Activated naive CD8-positive, alpha-beta T cell treated with anti-CD3 and anti-CD28 coated beads, Interleukin-2, amount 50 U/mL, for 24 hours (primary cell): ENCODE measurements at regions not wholly inside any gene's neighbourhood (a gene's known extent, or its start where the extent isn't known, plus 50 kb on each side); places are given as distances from the start of the nearest gene placed in this dataset.

ENCODE experiments used
- ATAC-seq: fragments of 150-1000 bp; cut with Tn5 transposase; one replicate; pipeline ENCODE4 v1.10.0; 2021
- DNase-seq: peaks from one replicate; pipeline ENCODE4 v3.0.0; 2021
- H3K27ac Mint-ChIP-seq: one replicate; pipeline ENCODE4 v1.8.0; 2021; ENCODE audit warnings: mild to moderate bottlenecking, mixed read lengths
- H3K27me3 Mint-ChIP-seq: one replicate; pipeline ENCODE4 v1.8.0; 2021; ENCODE audit warnings: mixed read lengths
- H3K36me3 Mint-ChIP-seq: one replicate; pipeline ENCODE4 v1.8.0; 2021; ENCODE audit warnings: low read depth, mixed read lengths
- H3K4me1 Mint-ChIP-seq: one replicate; pipeline ENCODE4 v1.8.0; 2021; ENCODE audit warnings: mixed read lengths
- H3K4me3 Mint-ChIP-seq: one replicate; pipeline ENCODE4 v1.8.0; 2021; ENCODE audit warnings: mild to moderate bottlenecking, moderate library complexity, mixed read lengths
- H3K9me3 Mint-ChIP-seq: one replicate; pipeline ENCODE4 v1.8.0; 2021; ENCODE audit warnings: mixed read lengths

GRCh38 chr20:10897336-10897735, 223.5 kb upstream of the JAG1 start:
- H3K27me3 Mint-ChIP-seq = no peaks in the 10 kb centered on the region
- no peak overlapping the region for H3K4me3 Mint-ChIP-seq
- DNase-seq = no peak
- ATAC-seq = no peak
- no peak overlapping the region for H3K27ac Mint-ChIP-seq
- H3K36me3 Mint-ChIP-seq = no peaks in the 10 kb centered on the region
- H3K9me3 Mint-ChIP-seq = peaks cover 12% of the 10 kb centered on the region
- no peaks in the 10 kb centered on the region for H3K4me1 Mint-ChIP-seq

DNA sequence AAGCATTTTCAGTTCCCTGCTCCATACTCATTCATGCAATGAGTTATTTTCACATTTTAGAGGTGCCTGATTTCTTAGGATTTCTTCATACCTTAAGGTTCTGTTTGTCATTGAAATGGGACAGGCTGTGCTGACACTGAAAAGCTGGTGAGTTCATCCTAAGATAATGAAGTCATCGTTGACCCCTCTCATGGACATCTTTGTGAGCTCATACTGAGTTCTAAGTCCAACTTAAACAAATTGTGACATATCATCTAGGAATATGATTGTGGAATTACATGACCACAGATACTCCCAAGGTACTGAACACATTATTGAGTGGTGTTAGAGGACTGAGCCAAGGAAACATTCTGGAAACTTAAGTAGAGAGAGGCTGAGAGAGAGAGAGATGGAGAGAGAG, 224.8 kb upstream of the JAG1 start:
- Mint-ChIP-seq H3K4me3 (no peak overlapping the region), H3K27me3 (no peaks in the 10 kb centered on the region)

GRCh38 chr20:10902174-10902573, 228.4 kb upstream of the JAG1 start:
- Mint-ChIP-seq H3K4me3 (no peak overlapping the region), H3K27me3 (no peaks in the 10 kb centered on the region), H3K9me3 (peaks cover 9% of the 10 kb centered on the region), H3K27ac (no peak overlapping the region), H3K4me1 (no peaks in the 10 kb centered on the region), H3K36me3 (no peaks in the 10 kb centered on the region)
- no peak for DNase-seq
- no peak for ATAC-seq

More for the DNA sequence above, 224.8 kb upstream of the JAG1 start:
- no peaks in the 10 kb centered on the region for H3K4me1 Mint-ChIP-seq
- peaks cover 12% of the 10 kb centered on the region for H3K9me3 Mint-ChIP-seq
- DNase-seq (no peak), ATAC-seq (no peak)
- no peaks in the 10 kb centered on the region for H3K36me3 Mint-ChIP-seq
- H3K27ac Mint-ChIP-seq = no peak overlapping the region

GRCh38 chr20:10902576-10903282, 228.9 kb upstream of the JAG1 start:
- Mint-ChIP-seq H3K27ac (no peak overlapping the region), H3K4me1 (no peaks in the 10 kb centered on the region), H3K27me3 (no peaks in the 10 kb centered on the region), H3K36me3 (no peaks in the 10 kb centered on the region), H3K4me3 (no peak overlapping the region), H3K9me3 (peaks cover 9% of the 10 kb centered on the region)
- DNase-seq = no peak
- ATAC-seq = no peak

DNA sequence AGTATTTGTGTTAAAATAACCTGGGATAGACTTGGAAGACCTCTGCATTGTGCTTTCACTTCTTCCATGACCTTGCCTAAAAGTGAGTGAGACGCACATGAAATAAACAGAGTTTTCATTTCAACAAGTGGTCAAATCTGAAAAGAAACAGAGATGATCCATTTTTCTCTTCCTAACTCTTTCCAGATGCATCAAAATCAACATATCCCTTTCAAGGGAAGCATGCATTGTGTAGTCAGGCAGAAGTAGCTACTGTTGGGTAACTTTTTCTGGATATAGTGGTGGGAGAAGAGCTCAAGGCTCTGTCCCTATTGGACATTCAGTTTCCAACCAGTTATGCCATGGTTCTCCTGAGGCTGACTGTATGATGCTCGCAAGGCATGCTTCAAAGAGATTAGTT, 233.0 kb upstream of the JAG1 start:
- no peak overlapping the region for H3K27ac Mint-ChIP-seq
- H3K4me3 Mint-ChIP-seq = no peak overlapping the region
- no peak for DNase-seq

GRCh38 chr20:10909803-10910202, 236.0 kb upstream of the JAG1 start:
- no peak for DNase-seq
- no peak overlapping the region for H3K27ac Mint-ChIP-seq
- H3K4me1 Mint-ChIP-seq = no peaks in the 10 kb centered on the region
- H3K4me3 Mint-ChIP-seq = no peak overlapping the region
- no peak for ATAC-seq
- H3K9me3 Mint-ChIP-seq = no peaks in the 10 kb centered on the region
- H3K36me3 Mint-ChIP-seq = no peaks in the 10 kb centered on the region
- no peaks in the 10 kb centered on the region for H3K27me3 Mint-ChIP-seq

More for the DNA sequence above, 233.0 kb upstream of the JAG1 start:
- H3K9me3 Mint-ChIP-seq = no peaks in the 10 kb centered on the region
- no peaks in the 10 kb centered on the region for H3K4me1 Mint-ChIP-seq
- no peaks in the 10 kb centered on the region for H3K36me3 Mint-ChIP-seq
- ATAC-seq = no peak
- H3K27me3 Mint-ChIP-seq = no peaks in the 10 kb centered on the region

GRCh38 chr20:10910535-10911178, 236.9 kb upstream of the JAG1 start:
- DNase-seq = no peak

DNA sequence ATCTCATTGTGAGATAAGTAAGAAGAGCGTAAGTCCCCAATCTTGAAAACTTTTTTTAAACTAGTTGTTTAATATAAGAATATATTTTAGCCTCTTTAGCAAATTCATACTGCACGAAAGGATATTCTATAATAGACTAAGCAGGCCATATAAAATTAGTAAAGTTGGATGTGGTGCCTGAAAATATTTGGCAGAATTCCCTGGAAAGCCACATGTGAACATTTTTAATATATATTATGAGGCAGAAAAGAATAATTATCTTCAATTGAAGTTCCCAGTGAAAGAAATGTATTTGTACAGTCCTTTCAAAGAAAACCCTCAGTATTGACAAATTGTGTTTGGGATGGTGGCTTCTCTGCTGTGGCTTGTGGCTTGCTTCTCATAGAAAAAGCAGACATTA, 237.5 kb upstream of the JAG1 start:
- no peaks in the 10 kb centered on the region for H3K9me3 Mint-ChIP-seq
- no peak overlapping the region for H3K27ac Mint-ChIP-seq
- no peak for DNase-seq
- H3K36me3 Mint-ChIP-seq = no peaks in the 10 kb centered on the region
- no peaks in the 10 kb centered on the region for H3K4me1 Mint-ChIP-seq
- ATAC-seq = no peak
- H3K4me3 Mint-ChIP-seq = no peak overlapping the region
- H3K27me3 Mint-ChIP-seq = no peaks in the 10 kb centered on the region

More at GRCh38 chr20:10910535-10911178, 236.9 kb upstream of the JAG1 start:
- ATAC-seq = no peak
- no peaks in the 10 kb centered on the region for H3K9me3 Mint-ChIP-seq
- no peaks in the 10 kb centered on the region for H3K27me3 Mint-ChIP-seq
- no peak overlapping the region for H3K4me3 Mint-ChIP-seq
- H3K4me1 Mint-ChIP-seq = no peaks in the 10 kb centered on the region
- no peak overlapping the region for H3K27ac Mint-ChIP-seq
- H3K36me3 Mint-ChIP-seq = no peaks in the 10 kb centered on the region

DNA sequence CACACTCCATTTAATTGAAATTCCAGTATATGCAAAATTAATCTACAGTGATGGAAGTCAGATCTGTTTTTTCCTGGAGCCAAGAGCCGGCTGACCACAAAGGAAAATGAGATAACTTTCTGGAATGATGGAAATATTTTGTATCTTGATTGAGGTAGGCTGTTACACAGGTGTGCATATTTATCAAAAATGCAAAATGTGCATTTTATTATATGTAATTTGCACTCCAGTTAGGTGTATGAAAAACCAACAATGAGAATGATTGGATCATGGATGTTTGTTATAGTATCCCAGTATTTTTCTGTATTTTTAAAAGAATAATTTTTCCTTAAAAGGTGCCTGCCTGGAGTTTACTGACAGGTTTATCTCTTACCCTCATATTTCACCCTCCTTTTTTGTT, 242.0 kb upstream of the JAG1 start:
- peaks cover 9% of the 10 kb centered on the region for H3K9me3 Mint-ChIP-seq
- H3K4me3 Mint-ChIP-seq = no peak overlapping the region
- DNase-seq (no peak), ATAC-seq (no peak)
- H3K27ac Mint-ChIP-seq = no peak overlapping the region
- H3K4me1 Mint-ChIP-seq = no peaks in the 10 kb centered on the region
- no peaks in the 10 kb centered on the region for H3K36me3 Mint-ChIP-seq
- no peaks in the 10 kb centered on the region for H3K27me3 Mint-ChIP-seq

- peaks cover 9% of the 10 kb centered on the region for H3K9me3 Mint-ChIP-seq
- H3K4me1 Mint-ChIP-seq = no peaks in the 10 kb centered on the region
- no peaks in the 10 kb centered on the region for H3K36me3 Mint-ChIP-seq
- no peak overlapping the region for H3K27ac Mint-ChIP-seq
- H3K4me3 Mint-ChIP-seq = no peak overlapping the region
- DNase-seq (no peak), ATAC-seq (no peak)
- H3K27me3 Mint-ChIP-seq = no peaks in the 10 kb centered on the region
Measured at GRCh38 chr20:10916312-10916711, 242.5 kb upstream of the JAG1 start.

DNA sequence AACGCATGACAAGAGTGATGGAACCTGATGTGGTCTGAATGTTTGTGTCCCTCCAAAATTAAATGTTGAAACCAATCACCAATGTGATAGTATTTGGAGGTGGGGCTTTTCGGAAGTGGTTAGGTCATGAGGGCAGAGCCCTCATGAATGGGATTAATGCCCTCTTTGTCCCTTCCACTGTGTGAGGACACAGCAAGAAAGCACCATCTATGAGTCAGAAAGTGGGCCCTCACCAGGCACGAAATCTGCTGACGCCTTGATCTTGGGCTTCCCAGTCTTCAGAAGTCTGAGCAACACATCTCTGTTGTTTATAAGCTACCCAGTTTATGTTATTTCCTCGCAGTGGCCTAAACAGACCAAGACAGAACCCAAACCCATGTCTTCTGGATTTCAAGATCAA, 244.0 kb upstream of the JAG1 start:
- Mint-ChIP-seq H3K4me1 (no peaks in the 10 kb centered on the region), H3K4me3 (no peak overlapping the region), H3K9me3 (peaks cover 9% of the 10 kb centered on the region), H3K27me3 (no peaks in the 10 kb centered on the region), H3K27ac (no peak overlapping the region), H3K36me3 (no peaks in the 10 kb centered on the region)
- no peak for ATAC-seq
- no peak for DNase-seq

DNA sequence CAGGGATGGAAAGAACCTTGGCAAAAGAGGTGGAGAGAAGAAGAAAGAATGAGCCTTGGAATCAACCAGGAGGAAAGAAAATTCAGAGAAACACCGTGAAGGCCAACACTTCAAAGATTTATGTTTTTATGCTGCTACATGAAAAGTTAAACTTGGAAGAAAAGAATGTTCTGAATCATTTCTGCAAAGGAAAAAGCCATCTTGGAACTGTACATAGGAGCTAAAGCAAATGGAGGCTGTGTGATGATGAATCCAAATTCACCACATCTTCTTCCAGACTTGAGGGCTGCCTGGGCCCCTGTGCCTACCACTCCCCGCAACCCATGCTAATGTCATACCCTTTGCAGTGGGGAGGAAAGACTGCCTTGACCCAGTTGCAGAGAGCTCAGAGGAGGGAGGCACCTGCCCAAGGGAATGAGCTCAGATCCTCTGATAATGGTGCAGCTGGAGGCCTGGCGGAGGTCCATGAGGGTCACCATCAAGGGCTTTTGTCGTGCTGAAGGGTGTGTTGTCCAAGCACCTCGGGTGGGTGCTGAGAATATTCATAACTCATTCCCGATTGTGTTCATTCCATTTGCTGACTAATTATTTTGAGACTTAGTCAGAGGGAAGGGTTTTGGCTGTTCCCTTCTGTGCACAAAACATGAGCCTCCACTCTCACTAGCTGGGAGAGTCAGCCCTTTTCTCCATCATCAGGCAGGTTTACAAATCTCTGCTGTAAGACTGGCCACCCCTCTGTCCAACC, 245.8 kb upstream of the JAG1 start:
- DNase-seq (no peak), ATAC-seq (no peak)
- Mint-ChIP-seq H3K27ac (no peak overlapping the region), H3K9me3 (peaks cover 9% of the 10 kb centered on the region), H3K4me3 (no peak overlapping the region), H3K4me1 (no peaks in the 10 kb centered on the region), H3K27me3 (no peaks in the 10 kb centered on the region), H3K36me3 (no peaks in the 10 kb centered on the region)

GRCh38 chr20:10920396-10920795, 246.6 kb upstream of the JAG1 start:
- peaks cover 9% of the 10 kb centered on the region for H3K9me3 Mint-ChIP-seq
- H3K36me3 Mint-ChIP-seq = no peaks in the 10 kb centered on the region
- no peaks in the 10 kb centered on the region for H3K27me3 Mint-ChIP-seq
- H3K4me1 Mint-ChIP-seq = no peaks in the 10 kb centered on the region
- ATAC-seq = no peak
- no peak overlapping the region for H3K4me3 Mint-ChIP-seq
- H3K27ac Mint-ChIP-seq = no peak overlapping the region
- DNase-seq = no peak

DNA sequence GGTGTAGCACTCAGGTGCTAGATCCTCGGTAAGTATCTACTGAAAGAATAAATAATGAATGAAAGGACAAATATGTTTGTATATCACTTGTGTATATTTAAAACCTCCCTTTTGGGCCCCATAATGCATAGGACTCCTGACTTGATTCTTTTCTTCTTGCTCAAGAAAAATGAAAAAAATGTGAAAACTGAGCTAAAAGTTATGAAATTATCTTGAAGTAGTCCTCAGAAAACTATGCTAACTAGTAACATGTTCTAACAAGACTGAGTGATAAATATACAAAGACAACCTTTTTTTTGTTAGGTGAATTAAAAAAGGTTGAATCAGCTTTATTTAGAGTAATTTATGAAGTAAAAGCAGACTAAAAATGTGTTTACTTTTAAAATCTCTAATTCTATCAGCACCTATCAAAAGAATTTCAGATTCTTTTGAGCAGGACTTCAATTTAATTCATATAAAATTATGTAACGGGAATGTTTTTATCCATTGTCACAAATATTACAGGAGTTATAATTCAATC, 247.8 kb upstream of the JAG1 start:
- H3K36me3 Mint-ChIP-seq = no peaks in the 10 kb centered on the region
- DNase-seq = no peak
- no peaks in the 10 kb centered on the region for H3K4me1 Mint-ChIP-seq
- no peak overlapping the region for H3K4me3 Mint-ChIP-seq
- H3K27ac Mint-ChIP-seq = no peak overlapping the region
- peaks cover 9% of the 10 kb centered on the region for H3K9me3 Mint-ChIP-seq
- no peaks in the 10 kb centered on the region for H3K27me3 Mint-ChIP-seq
- ATAC-seq = no peak

DNA sequence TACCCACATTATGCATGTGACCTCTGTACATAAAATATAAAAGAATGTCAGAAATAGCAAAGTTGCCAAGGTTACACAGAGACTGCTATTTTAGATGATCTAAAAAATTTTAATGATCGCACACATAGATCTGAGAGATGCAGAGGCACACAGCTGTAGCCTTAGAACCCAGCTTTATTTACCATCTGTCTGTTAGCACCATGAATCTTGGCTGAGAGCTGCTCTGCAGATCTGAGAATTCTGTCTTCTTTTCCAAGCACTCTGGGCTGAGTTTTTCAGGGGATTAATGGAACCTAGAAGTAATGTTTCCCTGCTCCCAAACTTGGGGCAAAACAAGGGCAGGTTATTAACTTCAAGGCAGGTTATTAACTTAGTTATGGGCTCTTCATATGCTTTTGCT, 248.7 kb upstream of the JAG1 start:
- no peaks in the 10 kb centered on the region for H3K4me1 Mint-ChIP-seq
- H3K4me3 Mint-ChIP-seq = no peak overlapping the region
- peaks cover 1% of the 10 kb centered on the region for H3K9me3 Mint-ChIP-seq
- H3K27ac Mint-ChIP-seq = no peak overlapping the region
- DNase-seq (no peak), ATAC-seq (no peak)
- H3K36me3 Mint-ChIP-seq = no peaks in the 10 kb centered on the region
- H3K27me3 Mint-ChIP-seq = no peaks in the 10 kb centered on the region
